Gastroesophageal sphincter (tissue), 3 donors: ENCODE measurements at regions not wholly inside any gene's neighbourhood (a gene's known extent, or its start where the extent isn't known, plus 50 kb on each side); places are given as distances from the start of the nearest gene placed in this dataset.

Experiments used
- CTCF ChIP-seq, 4 experiments: fragments of 200-600 bp in 2 of 4; fragments of 450-650 bp in 2 of 4; sonication (generic) in 1 of 4; IDR thresholded peaks; one replicate each; pipeline ENCODE4 v1.5.1; 2017 to 2019; ENCODE audit warnings: antibody characterized with exemption in 4 of 4, mild to moderate bottlenecking in 2 of 4, moderate library complexity in 2 of 4
- EP300 ChIP-seq: sonication (generic); formaldehyde crosslinking; IDR thresholded peaks from one replicate; pipeline ENCODE4 v1.6.1; 2017; ENCODE audit warnings: antibody characterized with exemption, mild to moderate bottlenecking

GRCh38 chr22:48643066-48643731 is 1184.5 kb downstream of the BRD1 start:
- no peak for TF ChIP-seq EP300
- TF ChIP-seq CTCF (IDR thresholded peaks at IDR 0.05) = no peak
